SK-N-SH (cell line): ENCODE measurements at regions not wholly inside any gene's neighbourhood (a gene's known extent, or its start where the extent isn't known, plus 50 kb on each side); places are given as distances from the start of the nearest gene placed in this dataset.

ENCODE experiments used
- JUND ChIP-seq: IDR thresholded peaks from 2 replicates; pipeline ENCODE4 v1.4.0; 2012
- YY1 ChIP-seq: IDR thresholded peaks from 2 replicates; pipeline ENCODE4 v1.4.0; 2012; ENCODE audit warnings: low read depth, mild to moderate bottlenecking

GRCh38 chr1:239254999-239255398 lies 131.4 kb upstream of the CHRM3 start:
- TF ChIP-seq JUND (no peak), YY1 (no peak)
